Prostate gland (tissue), 2 donors: ENCODE measurements at regions not wholly inside any gene's neighbourhood (a gene's known extent, or its start where the extent isn't known, plus 50 kb on each side); places are given as distances from the start of the nearest gene placed in this dataset.

Source experiments
- CTCF ChIP-seq, 4 experiments: fragments of 200-600 bp in 2 of 4; fragments of 450-650 bp in 2 of 4; sonication (generic) in 2 of 4; IDR thresholded peaks; 1 replicate in 3 of 4; 2 replicates in 1 of 4; pipeline ENCODE4 v1.5.1; 2016 to 2019; ENCODE audit warnings: antibody characterized with exemption in 4 of 4, mild to moderate bottlenecking in 2 of 4, moderate library complexity in 2 of 4
- POLR2A ChIP-seq: fragments of 450-650 bp; IDR thresholded peaks from one replicate; pipeline ENCODE4 v1.6.1; 2016; ENCODE audit warnings: antibody characterized with exemption, mild to moderate bottlenecking
- POLR2AphosphoS5 ChIP-seq: sonication (generic); formaldehyde crosslinking; IDR thresholded peaks from one replicate; pipeline ENCODE4 v1.6.1; 2017; ENCODE audit warnings: antibody characterized with exemption

GRCh38 chr13:60745343-60745742 lies 348.3 kb downstream of the TDRD3 start:
- TF ChIP-seq CTCF (IDR thresholded peaks at IDR 0.05) (no peak), POLR2AphosphoS5 (no peak), POLR2A (no peak)
